ENCODE measurements at regions not wholly inside any gene's neighbourhood (a gene's known extent, or its start where the extent isn't known, plus 50 kb on each side); places are given as distances from the start of the nearest gene placed in this dataset.

GRCh38 chr2:64342195-64343099 lies 111.5 kb upstream of the LGALSL start:
- TF ChIP-seq CTCF (optimal IDR thresholded peaks at IDR 0.05 in 1 of 3, IDR thresholded peaks at IDR 0.05 in 1 of 3, conservative IDR thresholded peaks at IDR 0.05 in 1 of 3; ENCODE audit: extremely low read depth in 1 of 3, insufficient read depth in 2 of 3, low read length in 3 of 3) (no peak), EZH2 (IDR thresholded peaks at IDR 0.05; ENCODE audit: low read length) (no peak)
